ENCODE measurements at regions not wholly inside any gene's neighbourhood (a gene's known extent, or its start where the extent isn't known, plus 50 kb on each side); places are given as distances from the start of the nearest gene placed in this dataset.

DNA sequence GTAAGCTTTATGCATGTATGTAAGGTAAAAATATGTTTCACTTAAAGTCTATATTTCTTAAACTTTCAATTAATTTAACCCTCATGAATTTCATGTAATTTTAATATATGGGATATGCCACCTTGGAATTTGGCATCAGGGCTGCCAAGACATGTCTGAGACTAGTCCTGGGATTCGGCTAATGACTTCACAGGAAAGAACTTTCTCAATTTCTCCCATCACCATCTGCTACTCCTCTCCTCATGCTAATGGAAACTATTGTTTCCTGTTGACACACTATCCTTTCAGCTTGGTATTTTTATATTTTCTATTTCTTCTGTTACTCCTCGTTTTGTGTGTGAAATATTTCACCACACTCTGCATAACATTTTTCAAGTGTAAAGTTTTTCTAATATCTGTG, 205.9 kb downstream of the ARL4A start:
- TF ChIP-seq, protein P1, sequence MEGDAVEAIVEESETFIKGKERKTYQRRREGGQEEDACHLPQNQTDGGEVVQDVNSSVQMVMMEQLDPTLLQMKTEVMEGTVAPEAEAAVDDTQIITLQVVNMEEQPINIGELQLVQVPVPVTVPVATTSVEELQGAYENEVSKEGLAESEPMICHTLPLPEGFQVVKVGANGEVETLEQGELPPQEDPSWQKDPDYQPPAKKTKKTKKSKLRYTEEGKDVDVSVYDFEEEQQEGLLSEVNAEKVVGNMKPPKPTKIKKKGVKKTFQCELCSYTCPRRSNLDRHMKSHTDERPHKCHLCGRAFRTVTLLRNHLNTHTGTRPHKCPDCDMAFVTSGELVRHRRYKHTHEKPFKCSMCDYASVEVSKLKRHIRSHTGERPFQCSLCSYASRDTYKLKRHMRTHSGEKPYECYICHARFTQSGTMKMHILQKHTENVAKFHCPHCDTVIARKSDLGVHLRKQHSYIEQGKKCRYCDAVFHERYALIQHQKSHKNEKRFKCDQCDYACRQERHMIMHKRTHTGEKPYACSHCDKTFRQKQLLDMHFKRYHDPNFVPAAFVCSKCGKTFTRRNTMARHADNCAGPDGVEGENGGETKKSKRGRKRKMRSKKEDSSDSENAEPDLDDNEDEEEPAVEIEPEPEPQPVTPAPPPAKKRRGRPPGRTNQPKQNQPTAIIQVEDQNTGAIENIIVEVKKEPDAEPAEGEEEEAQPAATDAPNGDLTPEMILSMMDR (IDR thresholded peaks at IDR 0.05; ENCODE audit: insufficient read depth, low read length), result no peak
- TF ChIP-seq GABPA (IDR thresholded peaks at IDR 0.05; ENCODE audit: low read depth), result no peak
